H1 (cell line): ENCODE measurements at regions not wholly inside any gene's neighbourhood (a gene's known extent, or its start where the extent isn't known, plus 50 kb on each side); places are given as distances from the start of the nearest gene placed in this dataset.

Experiments used
- CTCF ChIA-PET: fragments of 300-600 bp; sonication (Branson Sonifier 250); formaldehyde crosslinking; loops from one replicate; lab custom pipeline; 2021; ENCODE audit not compliant: partially characterized antibody; lab: Charles Lee
- POLR2A ChIA-PET: fragments of 300-600 bp; sonication (Branson Sonifier 250); formaldehyde crosslinking; loops from one replicate; lab custom pipeline; 2021; ENCODE audit warnings: inconsistent platforms; ENCODE audit not compliant: partially characterized antibody; lab: Charles Lee
- DNase-seq, 2 experiments: peaks; one replicate each; pipeline versions ENCODE4 v3.0.0 to v3.0.0-alpha.2; 2010 to 2022; ENCODE audit warnings: low spot score in 2 of 2, low read depth in 1 of 2, mixed read lengths in 1 of 2
- FAIRE-seq: peaks from 2 replicates; lab custom pipeline; 2011; peaks lifted over from hg19 to GRCh38; lab: Jason Lieb, UNC
- H2AFZ ChIP-seq: 2 replicates; pipeline ENCODE4 v1.8.1; 2012; ENCODE audit warnings: low read length, inconsistent platforms
- H2AK5ac ChIP-seq: 2 replicates; pipeline ENCODE4 v1.6.1; 2013; ENCODE audit warnings: low read depth, low read length
- H2BK120ac ChIP-seq: replicated peaks from 2 replicates; pipeline ENCODE3; 2013; ENCODE audit warnings: low read depth, low read length, inconsistent platforms
- H2BK12ac ChIP-seq: 2 replicates; pipeline ENCODE4 v1.6.1; 2013; ENCODE audit warnings: low read depth, low read length
- H2BK15ac ChIP-seq: 2 replicates; pipeline ENCODE4 v1.6.1; 2013; ENCODE audit warnings: low read length
- H2BK20ac ChIP-seq: 2 replicates; pipeline ENCODE4 v1.6.1; 2013; ENCODE audit warnings: low read length
- H2BK5ac ChIP-seq: 2 replicates; pipeline ENCODE4 v1.6.1; 2013; ENCODE audit warnings: low read depth, low read length
- H3K14ac ChIP-seq: 2 replicates; pipeline ENCODE4 v1.6.1; 2013; ENCODE audit warnings: inconsistent platforms; ENCODE audit not compliant: insufficient read length
- H3K18ac ChIP-seq: 2 replicates; pipeline ENCODE4 v1.6.1; 2013; ENCODE audit warnings: low read length; ENCODE audit errors: extremely low read depth
- H3K23ac ChIP-seq: 2 replicates; pipeline ENCODE4 v1.6.1; 2013; ENCODE audit warnings: inconsistent platforms; ENCODE audit not compliant: insufficient read length
- H3K23me2 ChIP-seq: 2 replicates; pipeline ENCODE4 v1.6.1; 2013; ENCODE audit warnings: low read depth, low read length
- H3K27ac ChIP-seq: 2 replicates; pipeline ENCODE4 v1.6.1; 2011; ENCODE audit warnings: low read depth, low read length, inconsistent platforms
- H3K27me3 ChIP-seq, 4 experiments: replicated peaks in 1 of 4; 1 replicate in 1 of 4; 2 replicates in 3 of 4; pipeline versions ENCODE4 v1.6.1 to v1.8.1; 2011 to 2013; ENCODE audit warnings: low read length in 3 of 4, mild to moderate bottlenecking in 3 of 4, inconsistent platforms in 2 of 4, mixed read lengths in 2 of 4, moderate library complexity in 1 of 4; ENCODE audit not compliant: control insufficient read depth in 3 of 4, insufficient read depth in 3 of 4; ENCODE audit errors: extremely low read depth in 1 of 4
- H3K36me3 ChIP-seq, 4 experiments: 2 replicates each; pipeline versions ENCODE4 v1.6.1 to v1.8.1; 2011 to 2013; ENCODE audit warnings: mild to moderate bottlenecking in 4 of 4, low read length in 3 of 4, moderate library complexity in 2 of 4, control low read depth in 1 of 4, inconsistent platforms in 1 of 4; ENCODE audit not compliant: insufficient read depth in 4 of 4, control insufficient read depth in 2 of 4
- H3K4ac ChIP-seq: replicated peaks from 2 replicates; pipeline ENCODE3; 2013; ENCODE audit warnings: low read length, low read depth, mixed read lengths, inconsistent platforms; ENCODE audit not compliant: insufficient read length
- H3K4me1 ChIP-seq, 4 experiments: replicated peaks in 1 of 4; 1 replicate in 1 of 4; 2 replicates in 3 of 4; pipeline versions ENCODE4 v1.6.1 to v1.8.1; 2011 to 2013; ENCODE audit warnings: low read length in 3 of 4, inconsistent platforms in 2 of 4, mixed read lengths in 1 of 4; ENCODE audit not compliant: insufficient read depth in 4 of 4, control insufficient read depth in 3 of 4
- H3K4me2 ChIP-seq, 2 experiments: 2 replicates each; pipeline versions ENCODE4 v1.6.1 to v1.8.1; 2011 to 2013; ENCODE audit warnings: low read depth in 2 of 2, low read length in 2 of 2, control low read depth in 1 of 2, inconsistent platforms in 1 of 2, mild to moderate bottlenecking in 1 of 2; ENCODE audit not compliant: insufficient read depth in 1 of 2
- H3K4me3 ChIP-seq, 4 experiments: fragments of 200-600, 300-600 bp in 1 of 4; sonication (generic), shearing (Covaris generic), sonication (Bioruptor Twin) in 1 of 4; 2 replicates each; pipeline versions ENCODE4 v1.5.1 to v1.8.1; 2011 to 2016; ENCODE audit warnings: low read length in 4 of 4, low read depth in 3 of 4, control low read depth in 2 of 4, inconsistent platforms in 2 of 4, mild to moderate bottlenecking in 2 of 4, mixed read lengths in 1 of 4, moderate library complexity in 1 of 4; ENCODE audit not compliant: insufficient read depth in 2 of 4; ENCODE audit errors: extremely low read depth in 1 of 4
- H3K56ac ChIP-seq: replicated peaks from 2 replicates; pipeline ENCODE3; 2013; ENCODE audit warnings: low read depth, mild to moderate bottlenecking, mixed read lengths, low read length, inconsistent platforms; ENCODE audit not compliant: insufficient read length
- H3K79me1 ChIP-seq: 2 replicates; pipeline ENCODE4 v1.6.1; 2013; ENCODE audit warnings: low read depth, low read length, control low read depth
- H3K79me2 ChIP-seq, 2 experiments: 2 replicates each; pipeline versions ENCODE4 v1.6.1 to v1.8.1; 2012 to 2013; ENCODE audit warnings: low read length in 2 of 2, mild to moderate bottlenecking in 2 of 2, inconsistent platforms in 1 of 2; ENCODE audit not compliant: insufficient read depth in 2 of 2, control insufficient read depth in 1 of 2
- H3K9ac ChIP-seq, 4 experiments: replicated peaks in 1 of 4; 1 replicate in 1 of 4; 2 replicates in 3 of 4; pipeline versions ENCODE4 v1.6.1 to v1.8.1; 2011 to 2013; ENCODE audit warnings: low read depth in 3 of 4, low read length in 3 of 4, control low read depth in 2 of 4, mild to moderate bottlenecking in 2 of 4, moderate library complexity in 2 of 4, inconsistent platforms in 1 of 4; ENCODE audit errors: extremely low read depth in 1 of 4
- H3K9me3 ChIP-seq, 2 experiments: 2 replicates each; pipeline versions ENCODE4 v1.6.1 to v1.8.1; 2012 to 2013; ENCODE audit warnings: mild to moderate bottlenecking in 2 of 2, moderate library complexity in 2 of 2, control low read depth in 1 of 2, inconsistent platforms in 1 of 2, low read depth in 1 of 2, low read length in 1 of 2, mixed read lengths in 1 of 2; ENCODE audit not compliant: insufficient read depth in 2 of 2
- H4K20me1 ChIP-seq, 2 experiments: replicated peaks in 1 of 2; 2 replicates each; pipeline versions ENCODE3 to v1.8.1; 2011 to 2013; ENCODE audit warnings: inconsistent platforms in 2 of 2, low read length in 2 of 2, mild to moderate bottlenecking in 1 of 2; ENCODE audit not compliant: insufficient read depth in 2 of 2, control insufficient read depth in 1 of 2
- H4K5ac ChIP-seq: 2 replicates; pipeline ENCODE4 v1.6.1; 2013; ENCODE audit warnings: low read length, low read depth, mixed read lengths, inconsistent platforms; ENCODE audit not compliant: insufficient read length
- H4K8ac ChIP-seq: 2 replicates; pipeline ENCODE4 v1.8.0; 2013; ENCODE audit warnings: mild to moderate bottlenecking, moderate library complexity, low read length, inconsistent platforms; ENCODE audit not compliant: insufficient read depth; ENCODE audit errors: extremely low read depth
- H4K91ac ChIP-seq: replicated peaks from 2 replicates; pipeline ENCODE3; 2013; ENCODE audit warnings: low read length, mixed read lengths, inconsistent platforms; ENCODE audit not compliant: insufficient read length
- ATF3 ChIP-seq: IDR thresholded peaks from 2 replicates; pipeline ENCODE4 v1.6.1; 2011; ENCODE audit warnings: low read depth, mild to moderate bottlenecking, low read length; ENCODE audit not compliant: insufficient read depth
- CBX8 ChIP-seq: fragments of 300-800, 300-1000 bp; sonication (generic); IDR thresholded peaks from 2 replicates; pipeline ENCODE4 v1.7.1; 2016; ENCODE audit warnings: low read depth, low read length, borderline replicate concordance
- CTBP2 ChIP-seq: IDR thresholded peaks from 2 replicates; pipeline ENCODE4 v1.7.0; 2011; ENCODE audit warnings: borderline replicate concordance, mild to moderate bottlenecking, moderate library complexity, mixed read lengths, low read length; ENCODE audit not compliant: insufficient read depth, insufficient read length
- KDM5A ChIP-seq: fragments of 200-600 bp; IDR thresholded peaks from 2 replicates; pipeline ENCODE4 v1.7.1; 2012; ENCODE audit warnings: mild to moderate bottlenecking, low read length, inconsistent platforms, mixed read lengths
- NRF1 ChIP-seq: IDR thresholded peaks from 2 replicates; pipeline ENCODE4 v1.6.1; 2011; ENCODE audit warnings: mild to moderate bottlenecking, low read depth, low read length, improper control_type of control experiment
- PHF8 ChIP-seq: fragments of 200-600 bp; sonication (generic); conservative IDR thresholded peaks from 2 replicates; pipeline ENCODE4 v1.7.1; 2012; ENCODE audit warnings: low read depth, mild to moderate bottlenecking, inconsistent platforms, low read length, moderate library complexity
- POLR2A ChIP-seq, 2 experiments: IDR thresholded peaks; 1 replicate in 1 of 2; 2 replicates in 1 of 2; pipeline ENCODE4 v1.6.1; 2011; ENCODE audit warnings: low read depth in 2 of 2, low read length in 2 of 2, mild to moderate bottlenecking in 2 of 2; ENCODE audit errors: control extremely low read depth in 1 of 2
- POLR2AphosphoS5 ChIP-seq: IDR thresholded peaks from 2 replicates; pipeline ENCODE4 v1.6.1; 2011; ENCODE audit warnings: low read depth, low read length
- RAD21 ChIP-seq, 2 experiments: IDR thresholded peaks in 1 of 2; conservative IDR thresholded peaks in 1 of 2; 2 replicates each; pipeline ENCODE4 v1.6.1; 2011; ENCODE audit warnings: low read depth in 2 of 2, low read length in 2 of 2, improper control_type of control experiment in 1 of 2, inconsistent platforms in 1 of 2, mild to moderate bottlenecking in 1 of 2, moderate library complexity in 1 of 2
- RFX5 ChIP-seq: IDR thresholded peaks from 2 replicates; pipeline ENCODE4 v1.6.1; 2011; ENCODE audit warnings: low read depth, low read length, improper control_type of control experiment, borderline replicate concordance
- SIX5 ChIP-seq: IDR thresholded peaks from 2 replicates; pipeline ENCODE4 v1.6.1; 2011; ENCODE audit warnings: mild to moderate bottlenecking, low read depth, low read length
- SRF ChIP-seq: IDR thresholded peaks from 2 replicates; pipeline ENCODE4 v1.6.1; 2011; ENCODE audit warnings: mild to moderate bottlenecking, low read depth, low read length, moderate library complexity
- TAF1 ChIP-seq: IDR thresholded peaks from 2 replicates; pipeline ENCODE4 v1.6.1; 2011; ENCODE audit warnings: mild to moderate bottlenecking, low read depth, low read length
- TBP ChIP-seq: IDR thresholded peaks from 2 replicates; pipeline ENCODE4 v1.6.1; 2011; ENCODE audit warnings: low read depth, low read length, improper control_type of control experiment
- TEAD4 ChIP-seq: IDR thresholded peaks from 2 replicates; pipeline ENCODE4 v1.6.1; 2012; ENCODE audit warnings: low read depth, low read length, inconsistent platforms, mixed read lengths
- ZNF274 ChIP-seq: IDR thresholded peaks from 2 replicates; pipeline ENCODE4 v1.7.0; 2012; ENCODE audit warnings: low read length, borderline replicate concordance; ENCODE audit errors: extremely low read depth
- WGBS, 2 experiments: shearing (Covaris generic) in 1 of 2; methylation state at CpG; one replicate each; pipeline versions ENCODE4 v1.1.6 to v1.1.7; 2013 to 2015; ENCODE audit warnings: low lambda C conversion rate in 2 of 2, mixed read lengths in 2 of 2, inconsistent platforms in 1 of 2, low coverage in 1 of 2, missing lambda C conversion rate in 1 of 2; ENCODE audit not compliant: insufficient replicate concordance in 2 of 2, insufficient coverage in 1 of 2, insufficient read length in 1 of 2; ENCODE audit errors: extremely low coverage in 1 of 2, missing lambda C conversion rate in 1 of 2; 5-methylcytosine and 5-hydroxymethylcytosine counted together

- Histone ChIP-seq H3K4ac (no peak overlapping the region), H3K79me2 (no peaks in the 10 kb centered on the region), H3K18ac (no peak overlapping the region), H2BK12ac (no peak overlapping the region), H3K27me3 (no peaks in the 10 kb centered on the region), H3K9me3 (no peaks in the 10 kb centered on the region), H2BK120ac (no peak overlapping the region), H3K27ac (no peak overlapping the region), H3K56ac (no peak overlapping the region), H3K4me1 (no peaks in the 10 kb centered on the region), H3K23me2 (no peaks in the 10 kb centered on the region), H3K14ac (no peak overlapping the region), H2BK20ac (no peak overlapping the region), H4K91ac (no peak overlapping the region), H3K23ac (no peak overlapping the region), H3K4me2 (no peak overlapping the region), H3K9ac (no peak overlapping the region), H4K8ac (no peak overlapping the region), H2AFZ (no peak overlapping the region), H3K4me3 (no peak overlapping the region), H4K5ac (no peak overlapping the region), H3K79me1 (no peaks in the 10 kb centered on the region), H4K20me1 (no peaks in the 10 kb centered on the region), H3K36me3 (no peaks in the 10 kb centered on the region), H2BK5ac (no peak overlapping the region), H2BK15ac (no peak overlapping the region), H2AK5ac (no peak overlapping the region)
- DNase-seq (no peak), FAIRE-seq (no peak)
- ChIA-PET POLR2A (no interaction called here), CTCF (interaction anchor here (0.6 kb wide), 1 partner anchor 1232 kb away, joined by 6 read pairs; no protein-coding TSS in a partner anchor)
- WGBS, 2 experiments: 83% methylated on average over 3 of the region's 3 CpGs; no CpG with 5 or more reads in 1 of the 2 experiments
- TF ChIP-seq RFX5: no peak
- no peak for TF ChIP-seq RAD21 (IDR thresholded peaks at IDR 0.05 in 1 of 2, conservative IDR thresholded peaks at IDR 0.05 in 1 of 2; ENCODE audit: low read depth in 2 of 2, low read length in 2 of 2)
- TF ChIP-seq PHF8: no peak
- TF ChIP-seq ZNF274: no peak
- TF ChIP-seq TAF1: no peak
- no peak for TF ChIP-seq CBX8
- no peak for TF ChIP-seq KDM5A
- TF ChIP-seq SIX5: no peak
- no peak for TF ChIP-seq NRF1
- TF ChIP-seq SRF: no peak
- no peak for TF ChIP-seq POLR2A (IDR thresholded peaks at IDR 0.05; ENCODE audit: control extremely low read depth in 1 of 2, low read depth in 2 of 2, low read length in 2 of 2)
- TF ChIP-seq TEAD4: no peak
- TF ChIP-seq TBP: no peak
- no peak for TF ChIP-seq ATF3
- no peak for TF ChIP-seq POLR2AphosphoS5
- TF ChIP-seq CTBP2: no peak
These were observed 617.9 kb downstream of the KCTD16 start for GRCh38 chr5:144788556-144788955.
